Esophagus (tissue), 2 donors: ENCODE measurements at regions not wholly inside any gene's neighbourhood (a gene's known extent, or its start where the extent isn't known, plus 50 kb on each side); places are given as distances from the start of the nearest gene placed in this dataset.
A peak's percentile ranks its signal among the peaks of the same experiment; 100 is the strongest.

Experiments used
- H3K27ac ChIP-seq, 2 donors: one replicate each; pipeline ENCODE4 v1.5.1; 2013; ENCODE audit warnings: low read depth in 2 of 2, mild to moderate bottlenecking in 2 of 2, inconsistent platforms in 1 of 2, low read length in 1 of 2, moderate library complexity in 1 of 2
- H3K27me3 ChIP-seq, 2 donors: one replicate each; pipeline ENCODE4 v1.6.1; 2013; ENCODE audit warnings: low read length in 2 of 2, control low read depth in 1 of 2, mild to moderate bottlenecking in 1 of 2; ENCODE audit not compliant: insufficient read depth in 2 of 2, control insufficient read depth in 1 of 2
- H3K36me3 ChIP-seq, 2 donors: one replicate each; pipeline ENCODE4 v1.6.1; 2013; ENCODE audit warnings: low read length in 1 of 2; ENCODE audit not compliant: control insufficient read depth in 2 of 2, insufficient read depth in 2 of 2
- H3K4me1 ChIP-seq, 2 donors: one replicate each; pipeline ENCODE4 v1.6.1; 2013; ENCODE audit warnings: low read length in 1 of 2; ENCODE audit not compliant: control insufficient read depth in 2 of 2, insufficient read depth in 2 of 2
- H3K4me3 ChIP-seq, 2 donors: one replicate each; pipeline ENCODE4 v1.5.1; 2013; ENCODE audit warnings: low read length in 2 of 2, mild to moderate bottlenecking in 2 of 2, low read depth in 1 of 2, moderate library complexity in 1 of 2
- H3K9me3 ChIP-seq, 2 donors: one replicate each; pipeline ENCODE4 v1.6.1; 2013; ENCODE audit warnings: mild to moderate bottlenecking in 2 of 2, low read depth in 1 of 2, low read length in 1 of 2, moderate library complexity in 1 of 2; ENCODE audit not compliant: control insufficient read depth in 2 of 2, insufficient read depth in 1 of 2
- WGBS, 2 donors: extraction: QIAGEN DNeasy Blood & Tissue Kit; methylation state at CpG; one replicate each; pipeline ENCODE4 v1.1.7; 2013; 5-methylcytosine and 5-hydroxymethylcytosine counted together
- donor health status: healthy with polysubstance abuse.
- donor health status: Bipolar disorder and iron deficiency.

DNA sequence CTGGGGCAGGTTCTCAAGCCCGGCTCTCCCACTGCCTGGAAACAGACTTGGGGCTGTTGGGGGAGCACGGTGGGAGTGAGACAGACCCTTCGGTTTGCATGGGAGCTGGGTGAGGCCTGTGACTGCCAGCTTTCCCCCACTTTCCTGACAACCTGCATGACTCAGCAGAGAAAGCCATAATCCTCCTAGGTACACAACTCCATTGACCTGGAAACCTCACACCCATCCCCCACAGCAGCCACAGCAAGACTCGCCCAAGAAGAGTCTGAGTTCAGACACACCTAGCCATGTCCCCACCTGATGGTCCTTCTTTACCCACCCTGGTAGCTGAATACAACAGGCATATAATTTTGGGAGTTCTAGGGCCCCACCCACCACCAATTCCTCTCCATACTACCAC lies 57.6 kb upstream of the UBQLN2 start:
- H3K27me3 ChIP-seq: no peaks in the 10 kb centered on the region
- 51 to 66% methylated on average over 4 of the region's 4 CpGs for WGBS, 2 donors
- H3K27ac ChIP-seq: peak overlapping the region in 1 of 2 donors; percentile 75
- no peak overlapping the region for H3K4me3 ChIP-seq
- H3K9me3 ChIP-seq: peaks cover 0 to 4% of the 10 kb centered on the region in 2 donors
- no peaks in the 10 kb centered on the region for H3K36me3 ChIP-seq
- no peaks in the 10 kb centered on the region for H3K4me1 ChIP-seq
